MM.1S (cell line): ENCODE measurements at regions not wholly inside any gene's neighbourhood (a gene's known extent, or its start where the extent isn't known, plus 50 kb on each side); places are given as distances from the start of the nearest gene placed in this dataset.
A peak's percentile ranks its signal among the peaks of the same experiment; 100 is the strongest.

ENCODE experiments used
- DNase-seq: peaks from one replicate; pipeline ENCODE4 v3.0.0-alpha.2; 2015
- H2AFZ ChIP-seq: fragments of 300-600 bp; sonication (generic); 2 replicates; pipeline ENCODE4 v1.6.0; 2016; ENCODE audit warnings: antibody characterized with exemption, low read length
- H3F3A ChIP-seq: fragments of 300-600 bp; sonication (generic); 2 replicates; pipeline ENCODE4 v1.6.1; 2016; ENCODE audit warnings: mild to moderate bottlenecking, antibody characterized with exemption, low read length, moderate library complexity, mixed read lengths; ENCODE audit not compliant: insufficient read depth
- H3K27ac ChIP-seq: fragments of 300-600 bp; sonication (generic); 2 replicates; pipeline ENCODE4 v1.5.1; 2016; ENCODE audit warnings: mild to moderate bottlenecking, low read length
- H3K27me3 ChIP-seq: fragments of 300-600 bp; sonication (generic); replicated peaks from 2 replicates; pipeline ENCODE4 v1.6.0; 2016; ENCODE audit warnings: low read length; ENCODE audit not compliant: insufficient read depth
- H3K36me3 ChIP-seq: fragments of 300-600 bp; sonication (generic); replicated peaks from 2 replicates; pipeline ENCODE4 v1.6.1; 2016; ENCODE audit warnings: mild to moderate bottlenecking, low read length, mixed read lengths; ENCODE audit not compliant: insufficient read depth
- H3K4me1 ChIP-seq: fragments of 300-600 bp; sonication (generic); 2 replicates; pipeline ENCODE4 v1.6.1; 2016; ENCODE audit warnings: low read length, mixed read lengths
- H3K4me2 ChIP-seq: fragments of 300-600 bp; sonication (generic); 2 replicates; pipeline ENCODE4 v1.6.0; 2016; ENCODE audit warnings: low read depth, low read length
- H3K4me3 ChIP-seq: fragments of 300-600 bp; sonication (generic); 2 replicates; pipeline ENCODE4 v1.5.1; 2016; ENCODE audit warnings: low read length, mixed read lengths
- H3K79me2 ChIP-seq: fragments of 300-600 bp; sonication (generic); 2 replicates; pipeline ENCODE4 v1.6.1; 2016; ENCODE audit warnings: mixed run types, low read length, mixed read lengths
- H3K9ac ChIP-seq: fragments of 300-600 bp; sonication (generic); 2 replicates; pipeline ENCODE4 v1.6.1; 2016; ENCODE audit warnings: low read length, mixed read lengths
- H3K9me2 ChIP-seq: fragments of 300-600 bp; sonication (generic); replicated peaks from 2 replicates; pipeline ENCODE4 v1.6.1; 2016; ENCODE audit warnings: mild to moderate bottlenecking, low read length, mixed read lengths; ENCODE audit not compliant: insufficient read depth
- H3K9me3 ChIP-seq: fragments of 300-600 bp; sonication (generic); replicated peaks from 2 replicates; pipeline ENCODE4 v1.6.1; 2016; ENCODE audit warnings: mild to moderate bottlenecking, low read length, mixed read lengths; ENCODE audit not compliant: insufficient read depth
- H4K20me1 ChIP-seq: fragments of 300-600 bp; sonication (generic); 2 replicates; pipeline ENCODE4 v1.6.1; 2016; ENCODE audit warnings: mild to moderate bottlenecking, low read length, moderate library complexity, mixed read lengths; ENCODE audit not compliant: insufficient read depth
- EZH2 ChIP-seq: fragments of 300-600 bp; sonication (generic); optimal IDR thresholded peaks from 2 replicates; pipeline ENCODE3; 2017; ENCODE audit warnings: low read depth, mild to moderate bottlenecking, antibody characterized with exemption, low read length, mixed read lengths
- EZH2phosphoT487 ChIP-seq: fragments of 300-600 bp; sonication (generic); IDR thresholded peaks from 2 replicates; pipeline ENCODE4 v1.6.1; 2018; ENCODE audit warnings: antibody characterized with exemption, low read length
- TF ChIP-seq, protein P1 (sequence below): fragments of 300-600 bp; sonication (generic); IDR thresholded peaks from 2 replicates; pipeline ENCODE4 v1.5.1; 2016; ENCODE audit warnings: antibody characterized with exemption, low read length, mixed read lengths

DNA sequence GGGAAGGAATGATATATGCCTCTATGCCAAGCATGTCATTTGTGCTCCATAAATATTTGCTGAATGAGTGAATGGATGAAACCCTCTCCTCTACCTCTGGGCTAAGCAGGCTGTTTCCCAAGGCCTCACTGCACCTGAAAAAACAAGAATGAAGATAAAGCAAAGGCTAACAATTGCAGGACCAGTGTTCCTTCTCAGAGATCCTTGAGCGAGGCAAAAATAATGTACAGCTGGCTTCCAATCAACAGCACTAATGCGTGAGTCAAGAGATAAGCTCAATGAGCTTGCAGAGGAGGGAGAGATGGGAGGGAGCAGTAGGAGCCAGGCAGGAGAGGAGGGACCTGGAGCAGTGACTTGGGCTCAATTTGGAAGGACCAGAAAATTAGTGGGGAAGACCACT is 144.5 kb upstream of the NFE2L3 start:
- Histone ChIP-seq H2AFZ (no peak overlapping the region), H3K4me1 (peaks cover 26% of the 10 kb centered on the region), H3K4me2 (no peak overlapping the region), H4K20me1 (no peaks in the 10 kb centered on the region), H3K4me3 (no peak overlapping the region), H3K27ac (no peak overlapping the region), H3K27me3 (no peaks in the 10 kb centered on the region), H3K36me3 (no peaks in the 10 kb centered on the region), H3F3A (peaks cover 31% of the 10 kb centered on the region), H3K79me2 (no peaks in the 10 kb centered on the region), H3K9me3 (no peaks in the 10 kb centered on the region), H3K9ac (no peak overlapping the region), H3K9me2 (no peaks in the 10 kb centered on the region)
- TF ChIP-seq EZH2 (no peak), EZH2phosphoT487 (no peak)
- TF ChIP-seq, protein P1, sequence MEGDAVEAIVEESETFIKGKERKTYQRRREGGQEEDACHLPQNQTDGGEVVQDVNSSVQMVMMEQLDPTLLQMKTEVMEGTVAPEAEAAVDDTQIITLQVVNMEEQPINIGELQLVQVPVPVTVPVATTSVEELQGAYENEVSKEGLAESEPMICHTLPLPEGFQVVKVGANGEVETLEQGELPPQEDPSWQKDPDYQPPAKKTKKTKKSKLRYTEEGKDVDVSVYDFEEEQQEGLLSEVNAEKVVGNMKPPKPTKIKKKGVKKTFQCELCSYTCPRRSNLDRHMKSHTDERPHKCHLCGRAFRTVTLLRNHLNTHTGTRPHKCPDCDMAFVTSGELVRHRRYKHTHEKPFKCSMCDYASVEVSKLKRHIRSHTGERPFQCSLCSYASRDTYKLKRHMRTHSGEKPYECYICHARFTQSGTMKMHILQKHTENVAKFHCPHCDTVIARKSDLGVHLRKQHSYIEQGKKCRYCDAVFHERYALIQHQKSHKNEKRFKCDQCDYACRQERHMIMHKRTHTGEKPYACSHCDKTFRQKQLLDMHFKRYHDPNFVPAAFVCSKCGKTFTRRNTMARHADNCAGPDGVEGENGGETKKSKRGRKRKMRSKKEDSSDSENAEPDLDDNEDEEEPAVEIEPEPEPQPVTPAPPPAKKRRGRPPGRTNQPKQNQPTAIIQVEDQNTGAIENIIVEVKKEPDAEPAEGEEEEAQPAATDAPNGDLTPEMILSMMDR, result no peak
- DNase-seq, result no peak

DNA sequence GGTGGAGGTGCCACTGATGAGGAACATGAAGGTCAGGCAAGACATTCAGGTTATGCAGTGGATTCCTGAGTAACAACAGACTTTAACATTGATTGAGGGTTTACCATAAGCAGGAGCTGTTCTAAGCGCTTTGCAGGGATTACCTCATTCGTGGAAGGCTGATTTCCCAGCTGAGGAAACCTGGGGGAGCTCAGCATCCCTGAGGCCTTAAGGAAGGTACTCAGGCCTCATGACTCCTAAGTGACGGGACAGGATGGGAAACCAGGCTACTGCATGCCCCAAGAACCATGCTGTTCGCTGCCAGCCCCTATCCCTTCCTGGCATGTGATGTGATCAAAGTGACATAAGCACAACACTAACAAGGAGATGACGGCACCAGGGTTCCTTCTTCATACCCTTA is 143.6 kb upstream of the NFE2L3 start:
- Histone ChIP-seq H4K20me1 (no peaks in the 10 kb centered on the region), H3K9me3 (no peaks in the 10 kb centered on the region), H3K4me2 (no peak overlapping the region), H3K4me3 (no peak overlapping the region), H3F3A (peaks cover 33% of the 10 kb centered on the region), H3K27ac (no peak overlapping the region), H3K79me2 (no peaks in the 10 kb centered on the region), H3K36me3 (no peaks in the 10 kb centered on the region), H2AFZ (no peak overlapping the region), H3K27me3 (no peaks in the 10 kb centered on the region), H3K4me1 (peaks cover 33% of the 10 kb centered on the region), H3K9ac (no peak overlapping the region), H3K9me2 (no peaks in the 10 kb centered on the region)
- TF ChIP-seq, protein P1, result no peak
- TF ChIP-seq EZH2phosphoT487 (no peak), EZH2 (no peak)
- DNase-seq, result no peak

DNA sequence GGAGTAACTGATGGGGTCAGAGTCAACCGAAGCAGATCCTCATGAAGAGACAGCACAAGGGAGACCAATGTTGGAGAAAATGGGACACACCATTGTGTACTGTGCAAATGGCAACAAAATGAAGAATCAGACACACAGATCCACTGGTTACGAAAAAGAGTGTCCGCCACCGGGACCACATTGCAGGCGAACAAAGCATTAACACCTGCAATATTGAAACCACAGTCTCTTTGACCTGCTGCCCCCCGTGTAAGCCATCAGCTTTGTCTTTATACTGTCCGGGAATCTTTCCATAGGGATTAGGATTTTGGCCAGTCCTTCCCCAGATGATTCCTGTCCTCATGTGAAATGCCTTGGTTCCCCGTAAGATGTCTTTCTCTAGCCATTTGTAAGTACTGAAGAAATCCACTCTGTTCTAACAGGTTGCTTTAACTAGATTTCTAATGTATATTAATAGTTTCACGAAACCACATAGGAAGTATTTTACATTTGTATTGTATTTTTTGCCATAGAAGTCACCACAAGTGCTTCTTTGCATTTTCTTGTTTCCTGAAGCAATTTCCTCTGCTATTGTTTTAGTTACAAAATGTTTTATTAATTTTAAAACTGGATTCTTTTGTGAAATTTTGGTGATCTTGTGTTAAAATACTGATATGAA is 140.8 kb upstream of the NFE2L3 start:
- peak overlapping the region; percentile 42 for H3K4me3 ChIP-seq

More for the DNA sequence above, 140.8 kb upstream of the NFE2L3 start:
- H3K9ac ChIP-seq, result peak overlapping the region; percentile 73
- H3K4me1 ChIP-seq, result peaks cover 36% of the 10 kb centered on the region
- TF ChIP-seq EZH2 (no peak), EZH2phosphoT487 (no peak)
- TF ChIP-seq, protein P1, result no peak
- no peaks in the 10 kb centered on the region for H3K27me3 ChIP-seq
- no peaks in the 10 kb centered on the region for H3K79me2 ChIP-seq
- no peaks in the 10 kb centered on the region for H3K36me3 ChIP-seq
- peak overlapping the region; percentile 96 for H3K27ac ChIP-seq
- H3F3A ChIP-seq, result peaks cover 33% of the 10 kb centered on the region
- H4K20me1 ChIP-seq, result no peaks in the 10 kb centered on the region
- peak overlapping the region; percentile 60 for H3K4me2 ChIP-seq
- H2AFZ ChIP-seq, result peak overlapping the region; percentile 31; the same call in 1 of the 2 replicates
- DNase-seq, result peak; percentile 85
- H3K9me3 ChIP-seq, result no peaks in the 10 kb centered on the region
- no peaks in the 10 kb centered on the region for H3K9me2 ChIP-seq
